ENCODE measurements at regions not wholly inside any gene's neighbourhood (a gene's known extent, or its start where the extent isn't known, plus 50 kb on each side); places are given as distances from the start of the nearest gene placed in this dataset.

DNA sequence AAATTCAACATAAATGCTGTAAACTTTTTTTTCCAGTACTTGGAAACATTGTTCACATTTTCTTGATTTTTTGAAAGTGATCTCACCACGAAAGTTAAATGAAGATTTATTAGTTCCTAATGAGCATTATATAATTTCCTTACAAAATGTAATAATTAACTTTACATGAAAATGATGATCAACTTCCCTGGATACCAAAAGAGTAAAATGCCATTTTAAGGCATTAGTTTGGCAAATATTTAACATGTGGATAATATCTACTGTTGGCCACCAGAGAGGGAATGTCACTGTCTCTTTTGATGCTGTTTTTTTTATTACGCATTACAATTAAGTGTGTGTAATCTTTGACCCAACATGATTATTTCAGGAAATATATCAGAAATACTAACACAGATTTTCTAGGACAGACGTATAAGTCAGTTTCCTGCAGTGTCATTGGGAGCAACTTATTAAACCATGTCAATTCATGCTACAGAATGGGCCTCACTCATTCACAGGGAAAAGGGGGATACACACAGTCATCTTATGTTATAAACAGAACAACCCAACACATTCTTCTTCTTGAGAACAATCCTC is 903.9 kb upstream of the ADGRL2 start:
- Histone ChIP-seq H3K27me3 (ENCODE audit: control insufficient read depth in 2 of 2, insufficient read depth in 2 of 2, low read length in 2 of 2) (no peaks in the 10 kb centered on the region), H3K36me3 (ENCODE audit: control insufficient read depth in 2 of 2, insufficient read depth in 2 of 2, low read length in 2 of 2) (no peaks in the 10 kb centered on the region), H3K9me3 (ENCODE audit: control insufficient read depth in 2 of 2, low read length in 2 of 2) (no peaks in the 10 kb centered on the region), H3K4me1 (ENCODE audit: control insufficient read depth in 2 of 2, insufficient read depth in 2 of 2, low read length in 2 of 2) (no peaks in the 10 kb centered on the region), H3K9ac (ENCODE audit: low read depth in 1 of 2, low read length in 2 of 2) (no peak overlapping the region), H3K4me3 (ENCODE audit: low read length in 2 of 2) (no peak overlapping the region), H3K27ac (ENCODE audit: low read depth in 2 of 2, low read length in 2 of 2) (no peak overlapping the region)

DNA sequence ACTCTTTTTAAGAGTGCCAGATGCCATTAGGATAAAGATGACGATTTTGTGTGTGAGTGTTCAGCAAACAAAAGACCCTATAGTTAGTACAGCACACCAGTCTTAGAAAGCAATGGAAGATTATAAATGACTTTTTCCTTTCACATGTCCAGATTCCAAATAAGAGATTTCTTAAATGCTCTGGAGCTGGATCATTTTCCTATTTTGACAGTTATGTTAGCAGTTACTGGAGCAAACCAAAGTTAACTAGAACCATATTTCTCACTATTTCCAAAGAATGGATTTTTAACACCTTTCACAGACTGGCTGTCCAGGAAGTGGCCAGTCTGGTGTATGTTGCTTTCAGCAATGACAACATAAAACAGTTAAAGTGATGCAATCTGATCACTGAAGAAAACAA is 905.8 kb upstream of the ADGRL2 start:
- Histone ChIP-seq H3K4me3 (ENCODE audit: low read length in 2 of 2) (no peak overlapping the region), H3K36me3 (ENCODE audit: control insufficient read depth in 2 of 2, insufficient read depth in 2 of 2, low read length in 2 of 2) (no peaks in the 10 kb centered on the region), H3K27me3 (ENCODE audit: control insufficient read depth in 2 of 2, insufficient read depth in 2 of 2, low read length in 2 of 2) (no peaks in the 10 kb centered on the region), H3K4me1 (ENCODE audit: control insufficient read depth in 2 of 2, insufficient read depth in 2 of 2, low read length in 2 of 2) (no peaks in the 10 kb centered on the region), H3K9me3 (ENCODE audit: control insufficient read depth in 2 of 2, low read length in 2 of 2) (no peaks in the 10 kb centered on the region), H3K9ac (ENCODE audit: low read depth in 1 of 2, low read length in 2 of 2) (no peak overlapping the region), H3K27ac (ENCODE audit: low read depth in 2 of 2, low read length in 2 of 2) (no peak overlapping the region)

DNA sequence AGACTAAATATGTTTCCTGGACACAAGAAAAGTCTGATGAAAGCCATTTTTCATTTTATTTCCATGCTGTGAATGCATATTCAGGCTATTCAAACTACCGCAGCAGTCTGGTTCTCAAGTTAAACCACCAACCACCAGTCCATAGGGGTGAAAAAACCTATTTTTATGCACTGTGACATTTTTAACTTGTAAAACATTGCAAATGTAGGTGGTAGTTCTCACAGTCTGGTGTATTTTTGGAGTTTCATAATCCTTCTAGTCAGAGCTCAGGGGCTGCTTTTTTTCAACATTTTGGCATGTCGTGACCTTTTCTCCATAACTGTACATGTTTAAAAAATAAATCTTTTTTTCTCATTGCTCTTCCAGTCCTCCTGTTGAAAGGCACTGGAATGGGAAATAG is 907.6 kb upstream of the ADGRL2 start:
- no peak overlapping the region for H3K9ac ChIP-seq (ENCODE audit: low read depth in 1 of 2, low read length in 2 of 2)
- H3K9me3 ChIP-seq (ENCODE audit: control insufficient read depth in 2 of 2, low read length in 2 of 2) = no peaks in the 10 kb centered on the region
- no peak overlapping the region for H3K4me3 ChIP-seq (ENCODE audit: low read length in 2 of 2)
- no peaks in the 10 kb centered on the region for H3K4me1 ChIP-seq (ENCODE audit: control insufficient read depth in 2 of 2, insufficient read depth in 2 of 2, low read length in 2 of 2)
- H3K27me3 ChIP-seq (ENCODE audit: control insufficient read depth in 2 of 2, insufficient read depth in 2 of 2, low read length in 2 of 2) = no peaks in the 10 kb centered on the region
- no peak overlapping the region for H3K27ac ChIP-seq (ENCODE audit: low read depth in 2 of 2, low read length in 2 of 2)
- no peaks in the 10 kb centered on the region for H3K36me3 ChIP-seq (ENCODE audit: control insufficient read depth in 2 of 2, insufficient read depth in 2 of 2, low read length in 2 of 2)

DNA sequence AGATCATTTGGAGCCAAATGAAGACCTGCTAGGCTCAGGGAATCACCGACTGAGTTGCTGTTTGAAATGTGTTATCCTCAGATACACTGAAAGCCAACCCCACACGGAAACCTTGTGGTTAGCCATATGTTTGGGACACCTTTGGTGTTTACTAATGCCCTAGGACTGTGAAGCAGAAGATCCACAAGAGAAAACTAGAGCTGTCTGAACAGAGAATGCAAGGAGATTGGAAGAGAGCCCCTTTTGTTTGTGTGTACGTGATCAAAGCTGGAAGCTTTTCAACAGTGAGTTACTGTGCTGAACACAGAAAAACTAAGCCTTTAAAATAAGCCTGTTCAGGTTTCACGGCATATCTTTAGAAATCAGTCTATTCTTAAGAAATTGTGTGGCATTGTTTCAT is 908.2 kb upstream of the ADGRL2 start:
- Histone ChIP-seq H3K9me3 (ENCODE audit: control insufficient read depth in 2 of 2, low read length in 2 of 2) (no peaks in the 10 kb centered on the region), H3K27ac (ENCODE audit: low read depth in 2 of 2, low read length in 2 of 2) (no peak overlapping the region), H3K36me3 (ENCODE audit: control insufficient read depth in 2 of 2, insufficient read depth in 2 of 2, low read length in 2 of 2) (no peaks in the 10 kb centered on the region), H3K9ac (ENCODE audit: low read depth in 1 of 2, low read length in 2 of 2) (no peak overlapping the region), H3K4me3 (ENCODE audit: low read length in 2 of 2) (no peak overlapping the region), H3K27me3 (ENCODE audit: control insufficient read depth in 2 of 2, insufficient read depth in 2 of 2, low read length in 2 of 2) (no peaks in the 10 kb centered on the region), H3K4me1 (ENCODE audit: control insufficient read depth in 2 of 2, insufficient read depth in 2 of 2, low read length in 2 of 2) (no peaks in the 10 kb centered on the region)

DNA sequence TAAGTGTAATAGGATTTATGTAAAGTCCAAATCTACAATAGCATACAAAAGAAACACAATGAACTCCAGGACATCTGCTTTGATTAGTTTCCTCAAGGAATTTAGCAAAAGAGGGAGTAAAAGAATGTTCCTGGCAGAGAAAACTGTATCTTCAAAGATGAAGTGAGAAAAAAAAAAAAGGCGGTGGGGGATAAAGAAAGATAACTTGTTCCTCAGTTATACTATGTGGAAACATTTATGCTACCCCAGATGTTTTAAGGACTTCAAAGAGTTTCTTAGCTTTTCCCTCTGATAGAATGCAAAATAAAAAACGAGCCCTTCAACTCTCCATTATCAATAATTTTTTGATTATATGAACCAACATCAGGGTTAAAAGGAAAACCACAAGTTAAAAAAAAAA is 908.9 kb upstream of the ADGRL2 start:
- Histone ChIP-seq H3K27me3 (ENCODE audit: control insufficient read depth in 2 of 2, insufficient read depth in 2 of 2, low read length in 2 of 2) (no peaks in the 10 kb centered on the region), H3K4me1 (ENCODE audit: control insufficient read depth in 2 of 2, insufficient read depth in 2 of 2, low read length in 2 of 2) (no peaks in the 10 kb centered on the region), H3K9me3 (ENCODE audit: control insufficient read depth in 2 of 2, low read length in 2 of 2) (no peaks in the 10 kb centered on the region), H3K36me3 (ENCODE audit: control insufficient read depth in 2 of 2, insufficient read depth in 2 of 2, low read length in 2 of 2) (no peaks in the 10 kb centered on the region), H3K9ac (ENCODE audit: low read depth in 1 of 2, low read length in 2 of 2) (no peak overlapping the region), H3K27ac (ENCODE audit: low read depth in 2 of 2, low read length in 2 of 2) (no peak overlapping the region), H3K4me3 (ENCODE audit: low read length in 2 of 2) (no peak overlapping the region)

DNA sequence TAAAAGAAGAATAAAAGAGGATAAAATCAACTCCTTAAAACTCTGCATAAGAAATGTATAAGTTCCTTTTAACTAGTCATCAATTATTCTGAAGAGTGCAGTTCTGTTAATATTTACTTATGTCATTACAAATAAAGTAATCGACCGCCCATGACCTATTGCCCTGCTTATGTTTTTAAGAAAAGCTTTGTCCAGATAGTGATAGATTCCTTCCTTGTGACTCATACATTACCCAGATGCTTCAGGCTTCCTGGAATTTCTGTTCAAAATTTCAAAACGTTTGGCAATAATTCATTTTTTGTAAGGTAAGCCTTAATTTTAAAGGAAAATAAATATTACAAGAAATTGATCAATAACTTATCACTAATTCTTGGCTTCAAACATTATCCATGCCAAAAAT is 918.2 kb upstream of the ADGRL2 start:
- Histone ChIP-seq H3K9ac (ENCODE audit: low read depth in 1 of 2, low read length in 2 of 2) (no peak overlapping the region), H3K4me3 (ENCODE audit: low read length in 2 of 2) (no peak overlapping the region), H3K27ac (ENCODE audit: low read depth in 2 of 2, low read length in 2 of 2) (no peak overlapping the region), H3K36me3 (ENCODE audit: control insufficient read depth in 2 of 2, insufficient read depth in 2 of 2, low read length in 2 of 2) (no peaks in the 10 kb centered on the region), H3K27me3 (ENCODE audit: control insufficient read depth in 2 of 2, insufficient read depth in 2 of 2, low read length in 2 of 2) (no peaks in the 10 kb centered on the region), H3K9me3 (ENCODE audit: control insufficient read depth in 2 of 2, low read length in 2 of 2) (no peaks in the 10 kb centered on the region), H3K4me1 (ENCODE audit: control insufficient read depth in 2 of 2, insufficient read depth in 2 of 2, low read length in 2 of 2) (no peaks in the 10 kb centered on the region)

DNA sequence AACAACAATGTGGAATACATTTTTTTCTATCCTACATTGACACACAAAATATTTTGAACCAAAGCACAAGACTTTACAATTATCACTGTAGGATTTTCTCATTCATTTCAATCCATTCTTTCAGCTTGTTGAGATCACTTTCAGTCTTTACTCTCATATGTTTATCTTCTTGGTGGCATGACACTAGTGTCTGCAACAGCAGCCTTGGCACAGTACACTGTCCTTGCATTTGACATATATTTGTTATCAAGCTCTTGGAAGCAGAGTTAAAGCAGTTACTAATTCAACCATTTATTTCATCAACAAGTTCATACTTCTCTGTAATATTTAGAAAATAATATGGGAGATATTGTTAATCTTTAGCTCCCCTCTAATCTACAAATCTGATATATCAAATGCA is 922.4 kb upstream of the ADGRL2 start:
- no peaks in the 10 kb centered on the region for H3K9me3 ChIP-seq (ENCODE audit: control insufficient read depth in 2 of 2, low read length in 2 of 2)
- no peak overlapping the region for H3K9ac ChIP-seq (ENCODE audit: low read depth in 1 of 2, low read length in 2 of 2)

DNA sequence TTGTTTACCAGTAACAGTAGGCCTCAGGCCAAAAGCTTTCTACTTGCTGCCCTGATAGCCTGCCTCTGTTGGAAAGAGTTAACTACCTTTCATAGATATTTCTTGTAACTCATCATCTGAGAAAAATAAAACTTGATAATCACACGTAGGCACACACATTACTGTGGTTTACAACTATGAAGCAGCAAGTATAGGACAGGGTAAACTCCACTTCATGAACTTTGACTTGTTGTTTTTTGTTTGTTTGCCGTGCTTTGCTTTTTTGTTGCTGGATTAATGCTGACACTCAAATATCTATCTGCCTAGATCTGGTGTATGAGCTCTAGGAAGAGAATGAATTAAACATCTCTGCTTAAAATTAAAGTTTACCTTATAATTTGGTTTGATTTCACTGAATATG is 924.7 kb upstream of the ADGRL2 start:
- Histone ChIP-seq H3K4me3 (ENCODE audit: low read length in 2 of 2) (no peak overlapping the region), H3K9ac (ENCODE audit: low read depth in 1 of 2, low read length in 2 of 2) (no peak overlapping the region), H3K4me1 (ENCODE audit: control insufficient read depth in 2 of 2, insufficient read depth in 2 of 2, low read length in 2 of 2) (no peaks in the 10 kb centered on the region), H3K27ac (ENCODE audit: low read depth in 2 of 2, low read length in 2 of 2) (no peak overlapping the region), H3K36me3 (ENCODE audit: control insufficient read depth in 2 of 2, insufficient read depth in 2 of 2, low read length in 2 of 2) (no peaks in the 10 kb centered on the region), H3K9me3 (ENCODE audit: control insufficient read depth in 2 of 2, low read length in 2 of 2) (no peaks in the 10 kb centered on the region), H3K27me3 (ENCODE audit: control insufficient read depth in 2 of 2, insufficient read depth in 2 of 2, low read length in 2 of 2) (no peaks in the 10 kb centered on the region)

More for the DNA sequence above, 922.4 kb upstream of the ADGRL2 start:
- Histone ChIP-seq H3K4me1 (ENCODE audit: control insufficient read depth in 2 of 2, insufficient read depth in 2 of 2, low read length in 2 of 2) (no peaks in the 10 kb centered on the region), H3K27me3 (ENCODE audit: control insufficient read depth in 2 of 2, insufficient read depth in 2 of 2, low read length in 2 of 2) (no peaks in the 10 kb centered on the region), H3K4me3 (ENCODE audit: low read length in 2 of 2) (no peak overlapping the region), H3K36me3 (ENCODE audit: control insufficient read depth in 2 of 2, insufficient read depth in 2 of 2, low read length in 2 of 2) (no peaks in the 10 kb centered on the region), H3K27ac (ENCODE audit: low read depth in 2 of 2, low read length in 2 of 2) (no peak overlapping the region)

DNA sequence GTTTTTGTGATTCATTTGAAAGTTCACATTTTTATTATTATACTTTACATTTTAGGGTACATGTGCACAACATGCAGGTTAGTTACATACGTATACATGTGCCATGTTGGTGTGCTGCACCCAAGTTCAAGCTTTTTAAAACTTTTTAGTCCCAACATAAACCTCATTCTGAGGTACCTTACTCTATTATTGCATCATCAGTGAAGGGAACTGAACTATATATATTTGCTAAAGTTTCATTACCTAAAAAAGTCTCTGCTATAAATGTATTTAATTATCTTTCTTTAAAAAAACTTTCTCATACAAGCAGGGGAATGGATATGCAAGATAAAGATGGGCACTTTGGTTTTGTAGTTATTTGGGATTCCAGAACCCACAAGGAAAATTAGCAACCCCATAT is 931.4 kb upstream of the ADGRL2 start:
- Histone ChIP-seq H3K27ac (ENCODE audit: low read depth in 2 of 2, low read length in 2 of 2) (no peak overlapping the region), H3K4me3 (ENCODE audit: low read length in 2 of 2) (no peak overlapping the region), H3K9ac (ENCODE audit: low read depth in 1 of 2, low read length in 2 of 2) (no peak overlapping the region), H3K27me3 (ENCODE audit: control insufficient read depth in 2 of 2, insufficient read depth in 2 of 2, low read length in 2 of 2) (no peaks in the 10 kb centered on the region), H3K36me3 (ENCODE audit: control insufficient read depth in 2 of 2, insufficient read depth in 2 of 2, low read length in 2 of 2) (no peaks in the 10 kb centered on the region), H3K9me3 (ENCODE audit: control insufficient read depth in 2 of 2, low read length in 2 of 2) (no peaks in the 10 kb centered on the region), H3K4me1 (ENCODE audit: control insufficient read depth in 2 of 2, insufficient read depth in 2 of 2, low read length in 2 of 2) (no peaks in the 10 kb centered on the region)

DNA sequence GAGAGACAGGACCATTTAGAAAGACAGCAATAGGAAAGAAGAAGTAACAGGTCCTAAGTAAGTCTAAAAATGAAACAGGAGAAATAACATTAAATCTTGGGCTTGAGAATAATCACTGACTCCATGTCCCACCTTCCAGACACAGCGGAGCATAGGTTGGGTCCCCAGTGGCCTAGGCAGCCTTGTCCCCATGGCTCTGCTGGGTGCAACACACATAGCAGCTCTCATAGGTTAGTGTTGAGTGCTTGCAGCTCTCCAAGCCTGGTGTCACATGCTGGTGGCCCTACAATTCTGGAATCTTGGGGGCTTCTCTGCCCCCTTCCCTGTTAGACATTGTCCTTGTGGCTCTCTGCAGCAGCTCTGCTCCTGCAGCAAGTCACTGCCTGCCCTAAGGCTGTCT is 952.8 kb upstream of the ADGRL2 start:
- Histone ChIP-seq H3K27me3 (ENCODE audit: control insufficient read depth in 2 of 2, insufficient read depth in 2 of 2, low read length in 2 of 2) (no peaks in the 10 kb centered on the region), H3K4me1 (ENCODE audit: control insufficient read depth in 2 of 2, insufficient read depth in 2 of 2, low read length in 2 of 2) (no peaks in the 10 kb centered on the region), H3K27ac (ENCODE audit: low read depth in 2 of 2, low read length in 2 of 2) (no peak overlapping the region), H3K9ac (ENCODE audit: low read depth in 1 of 2, low read length in 2 of 2) (no peak overlapping the region), H3K4me3 (ENCODE audit: low read length in 2 of 2) (no peak overlapping the region), H3K9me3 (ENCODE audit: control insufficient read depth in 2 of 2, low read length in 2 of 2) (no peaks in the 10 kb centered on the region), H3K36me3 (ENCODE audit: control insufficient read depth in 2 of 2, insufficient read depth in 2 of 2, low read length in 2 of 2) (no peaks in the 10 kb centered on the region)

DNA sequence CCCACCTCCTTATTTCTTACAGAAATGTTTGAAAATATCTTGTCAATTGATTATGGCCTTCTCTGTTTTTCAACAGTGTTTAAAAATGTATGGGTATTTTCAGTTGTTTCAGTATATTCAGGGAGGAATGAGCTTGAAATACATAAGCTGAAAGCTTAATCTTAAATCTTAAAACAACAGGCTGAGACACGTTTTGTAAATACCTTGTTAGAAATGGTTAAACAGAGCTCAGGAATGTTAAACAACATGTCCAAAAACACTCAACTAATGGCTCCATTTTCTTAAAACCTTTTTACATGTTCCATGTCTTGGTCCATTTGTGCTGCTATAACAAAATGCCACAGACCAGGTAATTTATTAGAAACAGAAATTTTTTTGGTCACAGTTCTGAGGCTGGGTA is 953.8 kb upstream of the ADGRL2 start:
- Histone ChIP-seq H3K27me3 (ENCODE audit: control insufficient read depth in 2 of 2, insufficient read depth in 2 of 2, low read length in 2 of 2) (no peaks in the 10 kb centered on the region), H3K36me3 (ENCODE audit: control insufficient read depth in 2 of 2, insufficient read depth in 2 of 2, low read length in 2 of 2) (no peaks in the 10 kb centered on the region), H3K9me3 (ENCODE audit: control insufficient read depth in 2 of 2, low read length in 2 of 2) (no peaks in the 10 kb centered on the region), H3K4me3 (ENCODE audit: low read length in 2 of 2) (no peak overlapping the region), H3K4me1 (ENCODE audit: control insufficient read depth in 2 of 2, insufficient read depth in 2 of 2, low read length in 2 of 2) (no peaks in the 10 kb centered on the region), H3K9ac (ENCODE audit: low read depth in 1 of 2, low read length in 2 of 2) (no peak overlapping the region), H3K27ac (ENCODE audit: low read depth in 2 of 2, low read length in 2 of 2) (no peak overlapping the region)
